Fibroblast of skin of back (primary cell): ENCODE measurements at regions not wholly inside any gene's neighbourhood (a gene's known extent, or its start where the extent isn't known, plus 50 kb on each side); places are given as distances from the start of the nearest gene placed in this dataset.

Experiments used
- DNase-seq: peaks from one replicate; pipeline ENCODE4 v3.0.0-alpha.2; 2013

- no peak for DNase-seq
These were observed 177.4 kb upstream of the RNPC3 start for GRCh38 chr1:103348136-103348535.

DNA sequence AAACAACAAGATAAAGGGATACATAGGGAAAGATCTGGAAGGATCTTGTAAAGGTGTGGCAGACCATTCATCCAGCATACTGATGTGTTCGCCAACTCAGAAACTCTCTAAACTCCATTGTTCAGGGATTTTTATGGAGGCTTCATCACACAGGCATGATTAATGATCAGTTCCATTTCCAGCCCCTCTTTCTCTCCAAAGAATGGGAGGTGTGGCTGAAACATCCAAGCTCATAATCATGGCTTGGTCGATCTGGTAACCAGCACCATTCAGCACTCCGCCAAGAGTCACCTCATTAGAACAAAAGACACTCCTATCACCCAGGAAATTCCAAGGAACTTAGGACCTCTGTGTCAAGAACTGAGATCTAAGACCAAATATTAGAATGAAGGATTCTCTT is 180.6 kb upstream of the RNPC3 start:
- DNase-seq = no peak

GRCh38 chr1:103341377-103341880 is 184.1 kb upstream of the RNPC3 start:
- DNase-seq = no peak

DNA sequence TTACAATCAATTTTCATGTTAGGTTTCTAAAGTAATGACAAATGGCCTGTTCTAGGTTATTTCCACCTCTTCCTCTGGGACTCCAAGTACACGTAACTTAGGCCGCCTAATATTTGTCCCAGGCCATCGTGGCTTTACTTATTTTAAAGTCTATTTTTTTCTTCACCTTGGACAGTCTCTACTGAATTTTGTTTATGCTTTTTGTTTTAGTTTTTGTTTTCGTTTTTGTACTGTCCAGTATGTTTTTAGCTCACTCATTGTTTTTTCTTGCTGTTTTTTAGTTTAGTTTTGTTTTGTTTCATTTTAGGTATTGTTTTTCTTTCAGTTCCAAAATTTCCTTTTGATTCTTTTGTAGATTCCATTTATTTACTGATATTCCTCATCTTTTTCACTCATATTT is 187.7 kb upstream of the RNPC3 start:
- DNase-seq = no peak

DNA sequence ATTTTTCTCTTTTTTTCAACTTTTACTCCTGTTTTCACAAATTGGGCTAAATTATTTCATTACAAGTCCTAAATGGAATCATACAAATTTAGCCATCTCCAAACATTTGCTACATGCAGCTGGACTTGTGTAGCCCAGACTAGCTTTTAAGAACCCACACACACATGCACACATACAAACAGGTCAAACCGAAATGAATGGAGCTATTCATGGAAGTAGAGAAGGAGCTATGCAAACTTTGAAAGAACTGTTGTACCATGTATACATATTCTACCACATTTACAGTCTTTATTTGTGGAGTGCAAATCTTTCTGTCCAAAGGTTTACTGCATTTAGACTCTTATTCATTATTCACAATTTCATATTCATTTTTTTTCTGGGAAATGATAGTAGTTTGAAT is 189.1 kb upstream of the RNPC3 start:
- DNase-seq = no peak

DNA sequence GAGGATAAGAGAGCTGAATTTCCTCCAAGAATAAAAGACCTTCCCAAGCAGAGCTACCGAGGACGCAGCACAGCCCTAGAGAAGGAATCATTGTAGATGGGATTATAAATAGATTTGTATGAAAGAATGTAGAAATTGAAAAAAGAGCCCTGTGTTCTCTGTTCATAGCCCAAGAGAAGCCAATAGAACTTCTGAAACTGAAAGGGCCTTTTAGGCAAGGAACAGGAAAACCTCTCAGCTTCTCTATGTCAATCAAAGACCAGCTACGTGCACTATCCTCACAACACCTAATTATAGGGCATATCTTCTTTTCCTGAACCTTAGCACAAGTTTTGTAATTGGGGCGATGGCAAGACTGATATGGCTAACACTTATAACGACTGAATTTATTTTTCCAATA is 192.4 kb upstream of the RNPC3 start:
- DNase-seq = no peak

- no peak for DNase-seq
These were observed 198.3 kb upstream of the RNPC3 start for GRCh38 chr1:103327054-103327719.

- DNase-seq = no peak
These were observed 198.9 kb upstream of the RNPC3 start for GRCh38 chr1:103326595-103326994.

DNA sequence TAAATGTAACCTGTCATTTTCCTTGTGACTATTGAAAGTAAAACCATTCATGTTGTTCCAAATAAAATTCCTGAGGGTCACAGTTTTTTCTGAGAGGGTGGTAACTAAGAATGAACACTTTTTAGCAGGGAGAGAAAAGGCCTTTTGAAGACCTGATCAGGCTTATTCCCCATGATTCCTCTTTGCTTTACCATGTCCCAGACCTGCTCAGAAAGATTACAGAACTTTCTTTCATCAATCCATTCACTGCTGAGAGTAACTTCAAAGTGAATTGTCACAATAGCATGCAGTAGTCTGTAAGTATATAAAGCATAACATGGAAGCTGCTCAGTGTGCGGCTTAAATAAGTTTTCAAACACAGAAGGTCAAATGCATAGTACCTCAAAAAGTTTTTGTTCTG is 201.5 kb upstream of the COL11A1 start:
- DNase-seq = no peak

DNA sequence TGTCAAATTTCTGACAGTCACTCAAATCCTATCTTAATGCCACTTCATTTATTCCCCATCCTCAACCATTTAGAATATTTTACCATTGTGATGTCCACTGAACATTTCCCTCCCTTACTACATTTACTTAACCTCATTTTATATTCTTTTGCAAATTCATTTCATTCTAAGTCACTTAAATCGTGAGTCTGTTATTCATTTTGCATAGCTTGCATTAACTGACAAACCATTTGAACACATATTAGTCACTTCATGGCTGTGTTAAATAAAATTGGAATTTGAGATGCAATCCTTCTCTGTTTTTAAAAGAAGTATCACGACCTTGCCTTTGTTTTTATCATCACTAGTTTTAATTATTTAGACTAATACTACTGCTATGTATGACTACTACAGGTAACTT is 199.4 kb upstream of the COL11A1 start:
- peak; percentile 1 for DNase-seq

GRCh38 chr1:103283841-103284669 is 175.7 kb upstream of the COL11A1 start:
- DNase-seq = peak; percentile 57

DNA sequence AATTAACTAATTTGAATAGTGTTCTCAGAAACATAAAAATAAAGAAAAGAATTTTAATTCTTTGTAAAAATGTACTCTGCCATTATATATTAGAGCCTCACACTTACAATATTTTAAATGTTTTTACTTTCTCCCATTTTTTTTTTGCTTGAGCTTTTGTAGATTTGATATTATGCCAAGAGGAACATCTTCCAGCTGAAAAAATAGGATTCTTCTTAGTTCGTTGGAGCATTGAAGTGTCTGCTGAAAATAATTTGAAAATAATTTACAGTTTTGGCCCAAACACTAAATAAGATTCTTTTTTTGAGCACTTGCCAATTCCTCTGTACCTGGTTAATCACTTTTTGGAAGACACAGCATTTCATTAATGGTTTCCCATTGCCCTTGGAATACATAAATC is 175.0 kb upstream of the COL11A1 start:
- DNase-seq = no peak

DNA sequence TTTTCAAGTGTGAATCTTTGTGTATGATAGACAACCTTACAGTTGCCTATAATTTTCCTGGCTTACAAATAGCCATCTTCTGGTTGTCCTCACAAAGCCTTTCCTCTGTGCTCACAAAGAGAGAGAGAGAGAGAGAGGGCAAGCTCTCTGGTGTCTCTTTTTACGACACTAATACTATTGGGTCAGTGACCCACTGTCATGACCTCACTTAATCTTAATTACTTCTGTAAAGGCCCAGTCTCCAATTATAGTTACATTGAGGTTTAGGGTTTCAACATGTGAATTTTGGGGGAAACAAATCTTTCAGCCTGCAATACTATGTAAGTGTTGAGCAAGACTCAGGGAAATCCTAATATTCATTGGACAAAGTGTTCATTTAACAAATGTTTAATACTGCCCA is 167.4 kb upstream of the COL11A1 start:
- DNase-seq = no peak

- DNase-seq = peak; percentile 33
These were observed 166.6 kb upstream of the COL11A1 start for GRCh38 chr1:103274886-103275285.

DNA sequence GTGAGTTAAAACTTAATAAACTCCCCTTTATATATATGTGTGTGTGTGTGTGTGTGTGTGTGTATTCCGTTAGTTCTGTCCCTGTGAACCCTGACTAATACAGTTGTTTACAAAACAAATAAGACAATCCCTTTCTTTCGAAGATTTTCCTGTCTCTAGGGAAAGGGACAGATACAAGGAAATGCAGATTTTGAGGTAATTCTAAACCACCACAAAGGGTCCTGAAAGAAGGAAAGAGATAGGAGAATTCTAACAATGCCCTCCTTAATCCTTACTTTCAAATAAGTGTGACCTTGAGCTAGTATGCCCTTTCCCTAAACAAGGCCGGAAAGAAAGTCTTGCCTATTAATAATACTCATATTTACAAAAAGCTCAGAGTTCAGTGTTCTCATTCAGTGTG is 164.8 kb upstream of the COL11A1 start:
- DNase-seq = no peak

DNA sequence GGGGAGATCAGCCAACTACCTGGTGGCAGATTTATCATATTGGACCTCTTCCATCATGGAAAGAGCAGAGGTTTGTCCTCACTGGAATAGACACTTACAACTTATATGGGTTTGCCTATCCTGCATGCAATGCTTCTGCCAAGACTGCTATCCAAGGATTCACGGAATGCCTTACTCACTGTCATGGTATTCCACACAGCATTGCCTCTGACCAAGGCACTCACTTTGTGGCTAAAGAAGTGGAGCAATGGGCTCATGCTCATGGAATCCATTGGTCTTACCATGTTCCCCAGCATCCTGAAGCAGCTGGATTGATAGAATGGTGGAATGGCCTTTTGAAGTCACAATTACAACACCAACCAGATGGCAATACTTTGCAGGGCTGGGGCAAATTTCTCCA is 163.1 kb upstream of the COL11A1 start:
- DNase-seq = peak; percentile 95

DNA sequence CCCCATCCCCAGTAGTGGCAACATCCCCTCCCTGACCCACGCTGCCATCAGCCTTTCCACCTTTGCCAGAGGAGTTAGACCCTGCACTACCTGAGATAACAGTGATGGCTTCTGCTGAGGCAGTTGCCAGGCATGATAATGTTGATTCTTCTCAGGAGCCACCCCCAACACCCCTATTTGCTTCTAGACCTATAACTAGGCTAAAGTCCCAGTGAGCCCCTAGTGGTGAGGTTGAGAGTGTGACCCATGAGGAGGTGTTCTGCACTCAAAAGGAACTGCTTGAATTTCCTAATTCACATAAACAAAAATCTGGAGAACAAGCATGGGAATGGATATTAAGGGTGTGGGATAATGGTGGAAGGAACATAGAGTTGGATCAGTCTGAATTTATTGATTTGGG is 159.6 kb upstream of the COL11A1 start:
- no peak for DNase-seq

DNA sequence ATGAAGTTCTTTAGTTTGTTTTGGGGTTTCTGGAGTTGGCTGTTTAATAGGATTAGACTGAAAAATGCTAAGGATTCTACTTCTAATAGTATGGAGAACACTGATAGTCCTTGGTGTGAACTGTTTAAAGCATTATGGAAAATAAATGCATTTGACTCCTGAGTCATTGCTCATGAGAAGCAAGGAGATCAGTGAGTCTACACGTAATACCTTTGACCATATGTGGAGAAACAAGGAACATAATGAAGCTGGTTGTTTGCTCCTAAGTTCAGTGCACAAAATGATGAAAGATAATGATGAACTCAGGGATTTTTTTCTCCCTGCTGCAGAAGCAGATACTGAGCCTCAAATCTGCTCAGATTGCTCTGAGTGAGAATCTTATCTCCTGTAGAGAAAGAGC is 158.9 kb upstream of the COL11A1 start:
- peak; percentile 51 for DNase-seq

DNA sequence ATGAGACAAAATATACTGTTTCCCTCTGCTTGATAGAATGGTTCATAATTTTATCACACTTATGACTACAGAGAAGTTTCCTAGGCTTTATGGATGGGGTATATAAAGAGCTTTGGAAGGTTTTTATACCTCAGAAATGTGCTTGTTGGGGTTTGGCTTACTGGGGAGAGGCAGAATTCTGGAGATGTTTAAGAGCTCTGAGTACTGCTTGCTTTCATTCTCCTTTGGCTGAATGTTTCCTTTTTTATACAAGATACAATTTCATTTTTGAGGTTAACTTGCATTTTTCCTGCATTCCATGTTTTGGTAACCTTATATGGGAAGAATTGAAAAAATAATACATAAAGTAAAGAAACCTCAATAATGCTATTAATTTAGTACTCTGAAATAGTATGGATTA is 157.7 kb upstream of the COL11A1 start:
- peak; percentile 86 for DNase-seq

DNA sequence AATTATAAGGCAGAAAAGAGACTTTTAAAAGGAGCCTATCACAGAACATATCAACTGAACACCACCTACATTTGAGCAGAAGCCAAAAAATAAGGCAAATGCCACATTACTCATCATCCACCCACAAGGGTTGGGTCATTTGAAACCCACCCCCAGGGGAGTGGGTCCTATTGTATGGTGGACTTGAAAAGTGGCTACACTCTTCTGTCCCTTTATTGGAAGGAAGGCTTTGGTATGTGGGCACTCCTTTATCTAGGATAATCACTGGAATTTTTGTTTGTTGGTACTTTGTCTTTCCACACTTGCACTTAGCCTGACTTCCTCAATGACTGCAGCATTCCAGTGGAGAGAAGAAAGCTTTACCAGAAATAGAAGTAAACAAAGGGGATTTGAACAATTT is 157.2 kb upstream of the COL11A1 start:
- peak; percentile 81 for DNase-seq

- DNase-seq = no peak
These were observed 151.7 kb upstream of the COL11A1 start for GRCh38 chr1:103259982-103260381.

DNA sequence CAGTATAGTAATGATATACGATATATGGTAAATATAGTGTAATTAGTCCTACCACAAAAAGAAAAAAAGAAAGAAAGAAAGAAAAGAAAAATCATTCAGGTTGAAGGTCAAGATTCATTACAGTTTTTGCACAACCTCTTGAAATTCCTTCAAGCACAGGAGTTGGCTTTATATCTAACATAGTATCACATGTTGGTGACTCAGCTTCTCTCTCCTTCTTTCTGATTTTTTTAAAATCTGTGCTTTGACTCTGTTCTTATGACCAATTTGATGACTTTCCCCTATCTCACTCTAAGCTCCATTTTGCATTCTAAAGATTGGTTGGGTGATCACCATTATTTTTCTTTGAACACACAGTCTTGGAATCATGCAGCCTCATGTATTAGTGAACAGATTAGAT is 148.2 kb upstream of the COL11A1 start:
- DNase-seq = peak; percentile 54

DNA sequence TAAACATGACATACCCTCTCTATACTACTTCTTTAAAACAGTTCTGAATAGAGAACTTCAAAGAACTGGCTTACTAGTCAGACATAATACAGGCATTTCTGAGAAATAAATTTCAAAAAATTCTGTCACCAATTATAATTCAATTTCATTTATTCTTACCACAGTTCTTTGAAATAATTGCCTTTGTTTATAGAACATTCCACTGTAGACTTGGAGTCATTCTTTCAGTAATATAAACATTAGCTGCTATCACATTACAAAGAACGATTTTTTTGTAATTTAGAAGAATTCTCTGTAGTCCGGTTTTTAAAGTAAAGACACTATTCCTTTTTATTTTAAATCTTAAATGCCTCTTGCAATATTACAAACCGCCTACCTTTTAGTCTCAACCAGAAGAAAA is 146.4 kb upstream of the COL11A1 start:
- DNase-seq = peak; percentile 36

GRCh38 chr1:103250441-103250861 is 142.1 kb upstream of the COL11A1 start:
- peak; percentile 96 for DNase-seq
